OCI-LY7 (cell line): ENCODE measurements at regions not wholly inside any gene's neighbourhood (a gene's known extent, or its start where the extent isn't known, plus 50 kb on each side); places are given as distances from the start of the nearest gene placed in this dataset.

ENCODE experiments used
- BruUV-seq: library from RNA; stranded (reverse); fragments of 400-500 nt; replicated peaks from 2 replicates; lab custom pipeline; 2021; lab: Mats Ljungman, UMichigan
- CTCF ChIA-PET: fragments of 300-600 bp; sonication (Branson Sonifier 250); formaldehyde crosslinking; loops from one replicate; lab custom pipeline; 2022; ENCODE audit warnings: antibody characterized with exemption; ENCODE audit not compliant: unreplicated experiment; lab: Charles Lee
- POLR2A ChIA-PET: fragments of 300-600 bp; sonication (Branson Sonifier 250); formaldehyde crosslinking; loops from one replicate; lab custom pipeline; 2022; ENCODE audit warnings: antibody characterized with exemption; lab: Charles Lee
- DNase-seq: peaks from one replicate; pipeline ENCODE4 v3.0.0-alpha.2; 2015; ENCODE audit warnings: low spot score
- H2AFZ ChIP-seq: fragments of 200-600 bp; sonication (generic), shearing (Covaris generic); 2 replicates; pipeline ENCODE4 v1.6.1; 2014; ENCODE audit warnings: mild to moderate bottlenecking, antibody characterized with exemption, low read length, moderate library complexity
- H3K27ac ChIP-seq: fragments of 200-600 bp; sonication (generic); 2 replicates; pipeline ENCODE4 v1.5.1; 2014; ENCODE audit warnings: mixed run types, low read depth, mild to moderate bottlenecking, moderate library complexity, low read length, inconsistent platforms; ENCODE audit not compliant: poor library complexity, severe bottlenecking
- H3K36me3 ChIP-seq: fragments of 200-600 bp; sonication (generic); 2 replicates; pipeline ENCODE4 v1.6.1; 2014; ENCODE audit warnings: mild to moderate bottlenecking, antibody characterized with exemption, low read length, moderate library complexity, mixed read lengths; ENCODE audit not compliant: insufficient read depth
- H3K4me1 ChIP-seq: fragments of 200-600 bp; sonication (generic); 2 replicates; pipeline ENCODE4 v1.5.1; 2014; ENCODE audit warnings: mild to moderate bottlenecking, low read length; ENCODE audit not compliant: insufficient read depth, poor library complexity, severe bottlenecking
- H3K4me2 ChIP-seq: fragments of 200-600 bp; sonication (generic); 2 replicates; pipeline ENCODE4 v1.6.1; 2014; ENCODE audit warnings: mild to moderate bottlenecking, low read length
- H3K4me3 ChIP-seq: fragments of 200-600 bp; sonication (generic); 2 replicates; pipeline ENCODE4 v1.5.1; 2014; ENCODE audit warnings: mild to moderate bottlenecking, low read depth, low read length; ENCODE audit not compliant: poor library complexity, severe bottlenecking
- H3K79me2 ChIP-seq: fragments of 200-600 bp; sonication (generic); 2 replicates; pipeline ENCODE4 v1.6.1; 2016; ENCODE audit warnings: low read depth, mild to moderate bottlenecking, low read length, moderate library complexity, mixed read lengths; ENCODE audit not compliant: insufficient read depth
- H3K9me2 ChIP-seq: fragments of 200-600 bp; sonication (generic); 2 replicates; pipeline ENCODE4 v1.6.1; 2016; ENCODE audit warnings: mild to moderate bottlenecking, low read length, mixed read lengths; ENCODE audit not compliant: insufficient read depth
- H3K9me3 ChIP-seq: fragments of 200-600 bp; sonication (generic); 2 replicates; pipeline ENCODE4 v1.6.1; 2014; ENCODE audit warnings: mild to moderate bottlenecking, mixed run types, low read length, mixed read lengths
- H4K20me1 ChIP-seq: fragments of 200-600 bp; sonication (generic); 2 replicates; pipeline ENCODE4 v1.6.1; 2014; ENCODE audit warnings: mild to moderate bottlenecking, antibody characterized with exemption, low read length, moderate library complexity, mixed read lengths; ENCODE audit not compliant: insufficient read depth
- EZH2phosphoT487 ChIP-seq: fragments of 200-600 bp; sonication (generic); IDR thresholded peaks from 2 replicates; pipeline ENCODE4 v1.6.1; 2018; ENCODE audit warnings: low read depth, borderline replicate concordance, mild to moderate bottlenecking, mixed run types, antibody characterized with exemption, low read length, moderate library complexity, mixed read lengths
- intact Hi-C: fragments of 100-400 bp; cut with micrococcal nuclease; formaldehyde crosslinking; loops from one replicate; pipeline ENCODE4 v1.10.0; 2022; ENCODE audit not compliant: unreplicated experiment
- TF ChIP-seq, protein P1 (sequence below): fragments of 200-600 bp; sonication (generic); conservative IDR thresholded peaks from 2 replicates; pipeline ENCODE4 v1.5.1; 2014; ENCODE audit warnings: mild to moderate bottlenecking, antibody characterized with exemption, low read length, moderate library complexity, mixed read lengths

DNA sequence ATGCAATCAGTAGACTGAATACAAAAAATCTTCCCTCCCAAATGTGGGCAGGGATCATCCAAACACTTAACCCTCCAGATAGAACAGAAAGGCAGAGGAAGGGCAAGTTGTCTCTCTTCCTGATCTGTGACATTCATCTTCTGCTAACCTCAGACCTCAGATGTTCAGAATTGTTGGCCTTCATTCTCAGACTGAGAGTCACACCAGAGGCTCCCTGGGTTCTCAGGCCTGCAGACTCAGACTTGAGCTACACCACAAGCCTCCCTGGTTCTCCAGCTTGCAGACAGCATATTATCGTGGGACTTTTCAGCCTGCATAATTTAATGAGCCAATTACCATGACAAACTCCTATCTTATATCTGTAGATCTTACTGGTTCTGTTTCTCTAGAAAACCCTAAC is 1471.6 kb upstream of the ADGRL3 start:
- H3K9me3 ChIP-seq = no peaks in the 10 kb centered on the region
- CTCF ChIA-PET = no interaction called here
- H4K20me1 ChIP-seq = no peaks in the 10 kb centered on the region
- no peaks in the 10 kb centered on the region for H3K4me1 ChIP-seq
- no TSS peak for BruUV-seq
- intact Hi-C loops = no loop called here
- no peak overlapping the region for H3K27ac ChIP-seq
- no peaks in the 10 kb centered on the region for H3K36me3 ChIP-seq
- DNase-seq = no peak
- no peak overlapping the region for H3K4me3 ChIP-seq
- TF ChIP-seq, protein P1, sequence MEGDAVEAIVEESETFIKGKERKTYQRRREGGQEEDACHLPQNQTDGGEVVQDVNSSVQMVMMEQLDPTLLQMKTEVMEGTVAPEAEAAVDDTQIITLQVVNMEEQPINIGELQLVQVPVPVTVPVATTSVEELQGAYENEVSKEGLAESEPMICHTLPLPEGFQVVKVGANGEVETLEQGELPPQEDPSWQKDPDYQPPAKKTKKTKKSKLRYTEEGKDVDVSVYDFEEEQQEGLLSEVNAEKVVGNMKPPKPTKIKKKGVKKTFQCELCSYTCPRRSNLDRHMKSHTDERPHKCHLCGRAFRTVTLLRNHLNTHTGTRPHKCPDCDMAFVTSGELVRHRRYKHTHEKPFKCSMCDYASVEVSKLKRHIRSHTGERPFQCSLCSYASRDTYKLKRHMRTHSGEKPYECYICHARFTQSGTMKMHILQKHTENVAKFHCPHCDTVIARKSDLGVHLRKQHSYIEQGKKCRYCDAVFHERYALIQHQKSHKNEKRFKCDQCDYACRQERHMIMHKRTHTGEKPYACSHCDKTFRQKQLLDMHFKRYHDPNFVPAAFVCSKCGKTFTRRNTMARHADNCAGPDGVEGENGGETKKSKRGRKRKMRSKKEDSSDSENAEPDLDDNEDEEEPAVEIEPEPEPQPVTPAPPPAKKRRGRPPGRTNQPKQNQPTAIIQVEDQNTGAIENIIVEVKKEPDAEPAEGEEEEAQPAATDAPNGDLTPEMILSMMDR = no peak
- no peak for TF ChIP-seq EZH2phosphoT487
- no peak overlapping the region for H3K4me2 ChIP-seq
- H3K79me2 ChIP-seq = no peaks in the 10 kb centered on the region
- POLR2A ChIA-PET = no interaction called here
- no peak overlapping the region for H2AFZ ChIP-seq
- no peaks in the 10 kb centered on the region for H3K9me2 ChIP-seq

DNA sequence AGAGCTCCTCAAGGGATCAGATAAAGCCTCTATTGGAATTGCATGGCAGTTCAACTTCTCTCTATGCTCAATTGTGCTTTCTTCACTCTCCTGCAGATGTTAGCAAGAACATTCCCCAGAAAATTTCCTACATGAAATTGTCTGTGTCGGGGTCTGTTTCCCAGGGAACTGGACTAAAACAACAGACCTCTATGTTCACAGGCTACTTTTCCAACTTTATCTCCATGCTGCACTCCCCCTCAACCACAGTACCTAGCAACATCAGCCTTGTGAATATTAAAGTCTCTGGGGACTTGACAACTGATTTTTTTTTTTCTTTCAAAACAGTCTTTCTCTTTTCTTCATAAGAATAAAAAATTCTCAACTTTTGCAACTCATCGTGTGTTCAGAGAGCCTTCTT is 1470.8 kb upstream of the ADGRL3 start:
- ChIA-PET CTCF (no interaction called here), POLR2A (no interaction called here)
- Histone ChIP-seq H3K36me3 (no peaks in the 10 kb centered on the region), H3K9me3 (no peaks in the 10 kb centered on the region), H3K4me3 (no peak overlapping the region), H3K9me2 (no peaks in the 10 kb centered on the region), H3K4me1 (no peaks in the 10 kb centered on the region), H4K20me1 (no peaks in the 10 kb centered on the region), H3K27ac (no peak overlapping the region), H3K4me2 (no peak overlapping the region), H3K79me2 (no peaks in the 10 kb centered on the region), H2AFZ (no peak overlapping the region)
- intact Hi-C loops = no loop called here
- DNase-seq = no peak
- no TSS peak for BruUV-seq
- no peak for TF ChIP-seq EZH2phosphoT487
- TF ChIP-seq, protein P1 = no peak

DNA sequence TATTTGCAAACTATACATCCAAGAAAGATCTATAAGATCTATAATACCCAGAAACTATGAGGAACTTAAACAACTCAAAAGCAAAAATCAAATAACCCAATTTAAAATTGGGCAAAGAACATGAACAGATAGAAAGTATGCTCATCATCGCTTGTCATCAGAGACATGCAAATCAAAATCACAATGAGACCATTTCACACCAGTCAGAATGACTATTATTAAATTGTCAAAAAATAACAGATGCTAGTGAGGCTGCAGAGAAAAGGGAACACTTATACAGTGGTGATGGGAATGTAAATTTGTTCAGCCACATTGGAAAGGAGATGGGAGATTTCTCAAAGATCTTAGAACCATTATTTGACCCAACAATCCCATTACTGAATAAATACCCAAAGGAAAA is 1451.7 kb upstream of the ADGRL3 start:
- H3K9me3 ChIP-seq = 0 out of 2 replicates have a peak, but pooled peaks cover 7% of the 10 kb centered on the region
- no peaks in the 10 kb centered on the region for H3K4me1 ChIP-seq
- intact Hi-C loops = no loop called here
- no peak overlapping the region for H3K27ac ChIP-seq
- POLR2A ChIA-PET = interaction anchor here (0.7 kb wide), 1 partner anchor 135 kb away, joined by 4 read pairs; no protein-coding TSS in a partner anchor
- H2AFZ ChIP-seq = no peak overlapping the region
- H3K4me2 ChIP-seq = no peak overlapping the region
- H4K20me1 ChIP-seq = no peaks in the 10 kb centered on the region
- TF ChIP-seq, protein P1 = no peak
- no peak for TF ChIP-seq EZH2phosphoT487
- H3K9me2 ChIP-seq = no peaks in the 10 kb centered on the region
- no TSS peak for BruUV-seq
- H3K36me3 ChIP-seq = no peaks in the 10 kb centered on the region
- DNase-seq = no peak
- no peak overlapping the region for H3K4me3 ChIP-seq
- CTCF ChIA-PET = no interaction called here
- no peaks in the 10 kb centered on the region for H3K79me2 ChIP-seq
